ENCODE measurements at regions not wholly inside any gene's neighbourhood (a gene's known extent, or its start where the extent isn't known, plus 50 kb on each side); places are given as distances from the start of the nearest gene placed in this dataset.

GRCh38 chr3:16809993-16810392, 74.8 kb upstream of the PLCL2 start:
- Histone ChIP-seq H3K36me3 (ENCODE audit: control insufficient read depth in 2 of 2, insufficient read depth in 2 of 2, low read length in 1 of 2) (no peaks in the 10 kb centered on the region), H3K27ac (ENCODE audit: control insufficient read depth, insufficient read depth) (no peak overlapping the region), H4K20me1 (ENCODE audit: control insufficient read depth, insufficient read depth) (no peaks in the 10 kb centered on the region), H3K27me3 (replicated peaks in 1 of 2; ENCODE audit: control insufficient read depth in 2 of 2, insufficient read depth in 2 of 2, low read length in 1 of 2) (no peaks in the 10 kb centered on the region), H3K4me2 (ENCODE audit: control insufficient read depth, insufficient read depth) (no peak overlapping the region), H3K4me1 (ENCODE audit: control insufficient read depth, insufficient read depth, low read length) (no peaks in the 10 kb centered on the region), H3K9me3 (replicated peaks; ENCODE audit: control insufficient read depth, insufficient read depth, low read length) (no peaks in the 10 kb centered on the region), H3K79me2 (ENCODE audit: control insufficient read depth, insufficient read depth, low read length) (no peaks in the 10 kb centered on the region), H3K9ac (ENCODE audit: control insufficient read depth, insufficient read depth, low read length) (no peak overlapping the region), H3K4me3 (no peak overlapping the region), H2AFZ (ENCODE audit: control insufficient read depth, low read depth, low read length) (no peak overlapping the region)
- ChIA-PET RAD21 (ENCODE audit: unreplicated experiment) (interaction anchor here (0.8 to 1.2 kb wide), 2 partner anchors 13 to 208 kb away, joined by 3 read pairs; no protein-coding TSS in a partner anchor), CTCF (interaction anchor here (0.7 to 1.8 kb wide), 3 partner anchors 63 to 422 kb away, joined by 3 to 4 read pairs (median 3); no protein-coding TSS in a partner anchor), SMC1A (ENCODE audit: uncharacterized antibody, unreplicated experiment) (interaction anchor here (0.5 to 1.6 kb wide), 7 partner anchors 8 to 411 kb away, joined by 3 to 6 read pairs (median 4); no protein-coding TSS in a partner anchor), POLR2A (interaction anchor here (1.0 kb wide), 1 partner anchor 8 kb away, joined by 3 read pairs; no protein-coding TSS in a partner anchor)
- intact Hi-C loops (cut with micrococcal nuclease; ENCODE audit: unreplicated experiment): no loop called here
- no peak for FAIRE-seq
- no peak for DNase-seq (ENCODE audit: low read depth, low spot score)
- ATAC-seq: no peak
- BruUV-seq (replicated peaks): no TSS peak
- in situ Hi-C loops (cut with MboI): no loop called here
- TF ChIP-seq SKIL (IDR thresholded peaks at IDR 0.05; ENCODE audit: low read depth, poor library complexity, severe bottlenecking): no peak
- no peak for TF ChIP-seq FOXK2 (IDR thresholded peaks at IDR 0.05)
- no peak for TF ChIP-seq REST (IDR thresholded peaks at IDR 0.05; ENCODE audit: low read depth, low read length)
- TF ChIP-seq FOS (IDR thresholded peaks at IDR 0.05; ENCODE audit: borderline replicate concordance, extremely low read depth, insufficient read length): no peak
- TF ChIP-seq BCL3 (IDR thresholded peaks at IDR 0.05; ENCODE audit: borderline replicate concordance, insufficient read depth, low read depth, low read length, poor library complexity, severe bottlenecking): no peak
- TF ChIP-seq GABPA (IDR thresholded peaks at IDR 0.05; ENCODE audit: low read depth): no peak
- TF ChIP-seq CBX5 (IDR thresholded peaks at IDR 0.05; ENCODE audit: low read depth): no peak
- TF ChIP-seq KDM1A (IDR thresholded peaks at IDR 0.05; ENCODE audit: borderline replicate concordance): no peak
- 43% methylated on average over 2 of the region's 2 CpGs for WGBS (ENCODE audit: insufficient coverage, insufficient replicate concordance, low lambda C conversion rate, missing lambda C conversion rate)
